Hepatocyte (in vitro differentiated cells): ENCODE measurements at regions not wholly inside any gene's neighbourhood (a gene's known extent, or its start where the extent isn't known, plus 50 kb on each side); places are given as distances from the start of the nearest gene placed in this dataset.

Source experiments
- EZH2 ChIP-seq: fragments of 200-600 bp; sonication (generic); IDR thresholded peaks from 2 replicates; pipeline ENCODE4 v1.6.1; 2016; ENCODE audit warnings: antibody characterized with exemption, mild to moderate bottlenecking, borderline replicate concordance
- TF ChIP-seq, protein P1 (sequence below): fragments of 200-600 bp; sonication (generic); IDR thresholded peaks from 2 replicates; pipeline ENCODE4 v1.5.1; 2016; ENCODE audit warnings: antibody characterized with exemption, mild to moderate bottlenecking; ENCODE audit not compliant: poor library complexity

DNA sequence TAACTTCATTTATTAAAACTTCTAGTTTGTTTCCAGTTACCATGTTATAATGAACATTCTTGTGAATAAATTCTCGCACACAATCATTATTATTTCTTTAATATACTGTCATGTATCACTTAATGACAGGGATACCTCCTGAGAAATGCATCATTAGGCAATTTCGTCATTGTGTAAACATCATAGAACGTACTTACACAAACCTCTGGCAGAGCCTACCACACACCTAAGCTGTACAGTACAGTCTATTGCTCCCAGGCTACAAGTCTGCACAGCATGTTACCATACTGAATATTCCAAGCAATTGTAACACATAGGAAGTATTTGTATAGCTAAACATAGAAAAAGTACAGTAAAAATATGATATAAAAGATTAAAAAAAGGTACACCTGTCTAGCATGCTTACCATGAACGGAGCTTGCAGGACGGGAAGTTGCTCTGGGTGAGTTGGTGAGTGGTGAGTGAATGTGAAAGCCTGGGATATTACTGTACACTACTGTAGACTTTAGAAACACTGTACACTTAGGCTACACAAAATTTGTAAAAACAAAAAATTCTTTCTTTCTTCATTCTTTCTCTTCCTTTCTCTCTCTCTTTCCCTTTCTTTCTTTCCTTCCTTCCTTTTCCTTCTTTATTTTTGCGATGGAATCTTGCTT is 268.2 kb upstream of the SOX4 start:
- TF ChIP-seq EZH2: no peak
- TF ChIP-seq, protein P1, sequence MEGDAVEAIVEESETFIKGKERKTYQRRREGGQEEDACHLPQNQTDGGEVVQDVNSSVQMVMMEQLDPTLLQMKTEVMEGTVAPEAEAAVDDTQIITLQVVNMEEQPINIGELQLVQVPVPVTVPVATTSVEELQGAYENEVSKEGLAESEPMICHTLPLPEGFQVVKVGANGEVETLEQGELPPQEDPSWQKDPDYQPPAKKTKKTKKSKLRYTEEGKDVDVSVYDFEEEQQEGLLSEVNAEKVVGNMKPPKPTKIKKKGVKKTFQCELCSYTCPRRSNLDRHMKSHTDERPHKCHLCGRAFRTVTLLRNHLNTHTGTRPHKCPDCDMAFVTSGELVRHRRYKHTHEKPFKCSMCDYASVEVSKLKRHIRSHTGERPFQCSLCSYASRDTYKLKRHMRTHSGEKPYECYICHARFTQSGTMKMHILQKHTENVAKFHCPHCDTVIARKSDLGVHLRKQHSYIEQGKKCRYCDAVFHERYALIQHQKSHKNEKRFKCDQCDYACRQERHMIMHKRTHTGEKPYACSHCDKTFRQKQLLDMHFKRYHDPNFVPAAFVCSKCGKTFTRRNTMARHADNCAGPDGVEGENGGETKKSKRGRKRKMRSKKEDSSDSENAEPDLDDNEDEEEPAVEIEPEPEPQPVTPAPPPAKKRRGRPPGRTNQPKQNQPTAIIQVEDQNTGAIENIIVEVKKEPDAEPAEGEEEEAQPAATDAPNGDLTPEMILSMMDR: no peak
